Endodermal cell (in vitro differentiated cells): ENCODE measurements at regions not wholly inside any gene's neighbourhood (a gene's known extent, or its start where the extent isn't known, plus 50 kb on each side); places are given as distances from the start of the nearest gene placed in this dataset.

Source experiments
- DNase-seq: peaks from one replicate; pipeline ENCODE4 v3.0.0-alpha.2; 2017
- H3K27ac ChIP-seq: 2 replicates; pipeline ENCODE4 v1.5.1; 2013; ENCODE audit warnings: mild to moderate bottlenecking, low read depth, low read length, moderate library complexity
- H3K27me3 ChIP-seq: 2 replicates; pipeline ENCODE4 v1.6.1; 2013; ENCODE audit warnings: mild to moderate bottlenecking, low read length, moderate library complexity; ENCODE audit not compliant: insufficient read depth, control insufficient read depth, poor library complexity, severe bottlenecking
- H3K36me3 ChIP-seq: 2 replicates; pipeline ENCODE4 v1.7.0; 2013; ENCODE audit warnings: mild to moderate bottlenecking, low read length, moderate library complexity; ENCODE audit not compliant: control insufficient read depth, insufficient read depth
- H3K4me1 ChIP-seq: one replicate; pipeline ENCODE4 v1.7.0; 2013; ENCODE audit warnings: low read length; ENCODE audit not compliant: control insufficient read depth, insufficient read depth
- H3K4me3 ChIP-seq: 2 replicates; pipeline ENCODE4 v1.5.1; 2013; ENCODE audit warnings: mild to moderate bottlenecking, low read length, moderate library complexity
- H3K9ac ChIP-seq: 2 replicates; pipeline ENCODE4 v1.6.1; 2013; ENCODE audit warnings: mild to moderate bottlenecking, low read length, moderate library complexity; ENCODE audit not compliant: poor library complexity, severe bottlenecking; ENCODE audit errors: extremely low read depth
- H3K9me3 ChIP-seq: 2 replicates; pipeline ENCODE4 v1.6.1; 2013; ENCODE audit warnings: mild to moderate bottlenecking, low read length, moderate library complexity; ENCODE audit not compliant: control insufficient read depth
- H3K27ac Mint-ChIP-seq: 2 replicates; pipeline ENCODE4 v1.8.0; 2020; ENCODE audit warnings: mixed read lengths
- H3K27me3 Mint-ChIP-seq: 2 replicates; pipeline ENCODE4 v1.8.0; 2021; ENCODE audit warnings: mild to moderate bottlenecking, mixed read lengths; ENCODE audit not compliant: insufficient read depth
- H3K36me3 Mint-ChIP-seq: 2 replicates; pipeline ENCODE4 v1.8.0; 2020; ENCODE audit warnings: low read depth, mixed read lengths
- H3K4me1 Mint-ChIP-seq: 2 replicates; pipeline ENCODE4 v1.8.0; 2020; ENCODE audit warnings: mixed read lengths
- H3K4me3 Mint-ChIP-seq: 2 replicates; pipeline ENCODE4 v1.8.0; 2020; ENCODE audit warnings: mild to moderate bottlenecking, moderate library complexity, mixed read lengths
- H3K9me3 Mint-ChIP-seq: 2 replicates; pipeline ENCODE4 v1.8.0; 2020; ENCODE audit warnings: mild to moderate bottlenecking, mixed read lengths
- WGBS, 2 experiments: methylation state at CpG; one replicate each; pipeline versions ENCODE4 v1.1.5 to v1.1.7; 2013; ENCODE audit warnings: missing lambda C conversion rate in 2 of 2, mixed read lengths in 1 of 2; ENCODE audit not compliant: insufficient coverage in 1 of 2, insufficient read length in 1 of 2; 5-methylcytosine and 5-hydroxymethylcytosine counted together
- TF ChIP-seq, protein P1 (sequence below): fragments of 200-600 bp; sonication (generic); conservative IDR thresholded peaks from 2 replicates; pipeline ENCODE4 v1.5.0; 2021; ENCODE audit warnings: antibody characterized with exemption, mild to moderate bottlenecking

DNA sequence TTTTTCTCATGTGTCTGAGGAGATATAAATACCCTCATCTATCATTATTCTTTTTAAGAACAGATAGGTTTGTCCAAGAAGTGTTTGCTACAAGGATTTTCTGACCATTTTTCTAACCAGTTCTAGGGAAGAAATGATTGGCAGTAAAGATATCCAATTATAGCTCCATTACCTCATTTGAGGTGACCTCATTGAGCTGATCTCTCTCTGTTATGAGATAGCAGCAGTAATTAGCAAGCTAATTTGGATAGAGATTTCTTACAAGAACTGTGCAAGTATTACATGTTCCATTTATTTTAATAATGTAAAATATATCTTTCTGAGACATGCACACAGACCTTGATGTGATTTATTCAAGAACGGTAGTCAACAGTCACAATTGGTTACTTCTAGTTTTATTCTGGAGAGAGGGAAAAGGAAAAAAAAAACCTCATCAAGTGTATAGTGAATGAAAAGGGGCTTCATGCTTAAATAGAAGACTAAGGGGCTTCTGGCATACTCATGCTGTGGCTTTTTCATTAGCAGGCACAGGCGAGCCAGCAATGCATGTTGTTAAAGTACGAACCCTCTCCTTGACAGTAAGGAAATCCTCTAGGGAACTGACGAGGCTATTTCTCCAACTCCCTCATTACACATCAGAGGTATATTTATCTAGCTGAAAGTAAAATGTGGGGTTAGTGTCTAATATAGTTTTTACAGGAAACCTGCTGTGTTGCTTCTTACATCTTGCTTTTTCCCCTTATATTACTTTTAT is 127.3 kb downstream of the NUDT12 start:
- Mint-ChIP-seq H3K4me3 (no peak overlapping the region), H3K9me3 (peaks cover 17% of the 10 kb centered on the region), H3K27ac (no peak overlapping the region), H3K4me1 (peaks cover 16% of the 10 kb centered on the region), H3K36me3 (no peaks in the 10 kb centered on the region), H3K27me3 (peaks cover 16% of the 10 kb centered on the region)
- H3K27ac ChIP-seq = no peak overlapping the region
- WGBS, 2 experiments = 89% methylated on average over 3 of the region's 4 CpGs; no CpG with 5 or more reads in 1 of the 2 experiments
- H3K9me3 ChIP-seq = peaks cover 29% of the 10 kb centered on the region
- H3K4me3 ChIP-seq = no peak overlapping the region
- H3K36me3 ChIP-seq = no peaks in the 10 kb centered on the region
- DNase-seq = no peak
- H3K27me3 ChIP-seq = peaks cover 17% of the 10 kb centered on the region
- no peaks in the 10 kb centered on the region for H3K4me1 ChIP-seq
- H3K9ac ChIP-seq = no peak overlapping the region
- TF ChIP-seq, protein P1, sequence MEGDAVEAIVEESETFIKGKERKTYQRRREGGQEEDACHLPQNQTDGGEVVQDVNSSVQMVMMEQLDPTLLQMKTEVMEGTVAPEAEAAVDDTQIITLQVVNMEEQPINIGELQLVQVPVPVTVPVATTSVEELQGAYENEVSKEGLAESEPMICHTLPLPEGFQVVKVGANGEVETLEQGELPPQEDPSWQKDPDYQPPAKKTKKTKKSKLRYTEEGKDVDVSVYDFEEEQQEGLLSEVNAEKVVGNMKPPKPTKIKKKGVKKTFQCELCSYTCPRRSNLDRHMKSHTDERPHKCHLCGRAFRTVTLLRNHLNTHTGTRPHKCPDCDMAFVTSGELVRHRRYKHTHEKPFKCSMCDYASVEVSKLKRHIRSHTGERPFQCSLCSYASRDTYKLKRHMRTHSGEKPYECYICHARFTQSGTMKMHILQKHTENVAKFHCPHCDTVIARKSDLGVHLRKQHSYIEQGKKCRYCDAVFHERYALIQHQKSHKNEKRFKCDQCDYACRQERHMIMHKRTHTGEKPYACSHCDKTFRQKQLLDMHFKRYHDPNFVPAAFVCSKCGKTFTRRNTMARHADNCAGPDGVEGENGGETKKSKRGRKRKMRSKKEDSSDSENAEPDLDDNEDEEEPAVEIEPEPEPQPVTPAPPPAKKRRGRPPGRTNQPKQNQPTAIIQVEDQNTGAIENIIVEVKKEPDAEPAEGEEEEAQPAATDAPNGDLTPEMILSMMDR = no peak

DNA sequence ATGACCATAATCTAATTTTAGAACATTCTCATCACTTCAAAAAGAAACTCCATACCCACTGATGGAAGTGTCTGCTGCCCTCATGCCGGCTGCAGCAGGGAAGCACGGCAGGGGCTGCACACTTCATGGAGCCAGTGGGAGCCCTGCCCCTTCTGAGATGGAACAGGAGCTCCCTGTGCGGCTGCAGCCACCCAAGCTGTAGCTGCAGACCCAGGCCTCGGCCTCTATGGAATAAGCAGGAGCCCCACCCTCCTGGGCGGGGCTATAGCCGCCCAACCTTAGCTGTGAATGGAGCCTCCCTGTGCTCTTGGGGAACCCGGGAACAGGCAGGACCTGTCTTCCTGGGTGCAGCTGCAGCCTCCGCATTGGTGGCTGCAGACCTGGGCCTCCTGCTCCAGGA is 128.5 kb downstream of the NUDT12 start:
- Mint-ChIP-seq H3K4me1 (peaks cover 10% of the 10 kb centered on the region), H3K27me3 (peaks cover 16% of the 10 kb centered on the region), H3K36me3 (no peaks in the 10 kb centered on the region), H3K4me3 (no peak overlapping the region), H3K9me3 (peaks cover 7% of the 10 kb centered on the region), H3K27ac (no peak overlapping the region)
- Histone ChIP-seq H3K4me1 (no peaks in the 10 kb centered on the region), H3K27ac (no peak overlapping the region), H3K36me3 (no peaks in the 10 kb centered on the region), H3K4me3 (no peak overlapping the region), H3K27me3 (peaks cover 17% of the 10 kb centered on the region), H3K9me3 (peaks cover 16% of the 10 kb centered on the region), H3K9ac (no peak overlapping the region)
- 80 to 87% methylated on average over 4 to 8 of the region's 8 CpGs for WGBS, 2 experiments
- DNase-seq = peak; percentile 83
- TF ChIP-seq, protein P1 = no peak

DNA sequence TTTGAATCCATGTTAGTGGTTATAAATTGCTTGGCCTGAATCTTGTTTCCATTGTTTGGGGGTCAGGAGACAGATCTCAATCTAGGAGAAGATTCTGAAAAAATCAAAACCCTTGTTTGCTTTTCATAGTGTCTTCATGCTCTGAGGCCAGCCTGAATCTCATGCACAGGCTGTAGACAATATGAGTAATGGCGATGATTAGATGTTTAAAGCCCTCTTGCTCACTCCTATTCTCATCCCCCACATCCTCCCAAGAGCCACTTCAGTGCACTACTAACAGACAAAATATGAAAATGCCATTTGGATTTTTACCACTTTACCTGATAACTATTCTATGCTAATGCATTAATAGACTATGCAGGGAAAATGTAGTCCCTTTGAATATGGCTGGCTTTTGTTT is 129.4 kb downstream of the NUDT12 start:
- 100% methylated on average over 1 of the region's 1 CpG; no CpG with 5 or more reads in 1 of the 2 experiments for WGBS, 2 experiments
- H3K4me1 ChIP-seq = no peaks in the 10 kb centered on the region
- H3K9me3 ChIP-seq = peaks cover 9% of the 10 kb centered on the region
- Mint-ChIP-seq H3K27me3 (peaks cover 13% of the 10 kb centered on the region), H3K4me3 (no peak overlapping the region), H3K4me1 (peaks cover 8% of the 10 kb centered on the region), H3K27ac (no peak overlapping the region), H3K9me3 (peaks cover 5% of the 10 kb centered on the region), H3K36me3 (no peaks in the 10 kb centered on the region)
- TF ChIP-seq, protein P1 = no peak
- DNase-seq = no peak
- H3K9ac ChIP-seq = no peak overlapping the region
- H3K27me3 ChIP-seq = peaks cover 17% of the 10 kb centered on the region
- no peaks in the 10 kb centered on the region for H3K36me3 ChIP-seq
- no peak overlapping the region for H3K27ac ChIP-seq
- no peak overlapping the region for H3K4me3 ChIP-seq
